ENCODE measurements at regions not wholly inside any gene's neighbourhood (a gene's known extent, or its start where the extent isn't known, plus 50 kb on each side); places are given as distances from the start of the nearest gene placed in this dataset.
"Not testable (repeated sequence)": the region's sequence is repeated elsewhere in the genome, so short reads cannot be mapped to it uniquely, and the experiment has no call there.

- intact Hi-C loops (cut with micrococcal nuclease), result no loop called here
- no peaks in the 10 kb centered on the region for H3K27me3 ChIP-seq (ENCODE audit: control insufficient read depth in 2 of 2, insufficient read depth in 2 of 2, low read length in 2 of 2)
- 97% methylated on average over 10 of the region's 11 CpGs for WGBS (ENCODE audit: insufficient coverage)
- no peak overlapping the region for H2AFZ ChIP-seq (ENCODE audit: insufficient read depth, low read depth, low read length, poor library complexity, severe bottlenecking)
- peak overlapping the region in 2 of 7 donors; percentile 30 to 55 for H3K27ac Mint-ChIP-seq
- no peaks in the 10 kb centered on the region for H3K79me2 ChIP-seq (ENCODE audit: insufficient read depth, low read length)
- no peaks in the 10 kb centered on the region for H4K20me1 ChIP-seq (ENCODE audit: insufficient read depth, low read length)
- no peak overlapping the region for H3K9ac ChIP-seq (ENCODE audit: insufficient read depth, low read length, poor library complexity, severe bottlenecking)
- H3K4me3 ChIP-seq (replicated peaks in 1 of 3; ENCODE audit: low read depth in 2 of 3, low read length in 3 of 3), result no peak overlapping the region
- peaks cover 25% of the 10 kb centered on the region for H3K4me1 Mint-ChIP-seq
- no peaks in the 10 kb centered on the region for H3K36me3 Mint-ChIP-seq
- no peaks in the 10 kb centered on the region for H3K9me3 Mint-ChIP-seq
- H3K36me3 ChIP-seq (replicated peaks in 1 of 2; ENCODE audit: control insufficient read depth in 1 of 2, insufficient read depth in 2 of 2, low read length in 2 of 2), result no peaks in the 10 kb centered on the region
- H3K9me3 ChIP-seq (replicated peaks in 1 of 2; ENCODE audit: control insufficient read depth in 1 of 2, insufficient read depth in 1 of 2, low read length in 2 of 2), result no peaks in the 10 kb centered on the region
- no peak overlapping the region for H3K27ac ChIP-seq (ENCODE audit: low read depth in 1 of 2, low read length in 2 of 2)
- H3K4me3 Mint-ChIP-seq, result no peak overlapping the region
- no peak for TF ChIP-seq CTCF (IDR thresholded peaks at IDR 0.05)
- peaks cover 21 to 23% of the 10 kb centered on the region in 2 donors for H3K4me1 ChIP-seq (ENCODE audit: control insufficient read depth in 1 of 2, insufficient read depth in 2 of 2, low read length in 2 of 2)
- no peak overlapping the region for H3K4me2 ChIP-seq (replicated peaks; ENCODE audit: extremely low read depth, low read length, poor library complexity, severe bottlenecking)
- peaks cover 0 to 5% (median 3%) of the 10 kb centered on the region in 3 donors for H3K27me3 Mint-ChIP-seq (ENCODE audit: low read depth in 3 of 3)
- no peak for DNase-seq
Measured at GRCh38 chr10:30704026-30704600, 74.6 kb upstream of the LYZL2 start.

- intact Hi-C loops (cut with micrococcal nuclease); H3K27ac Mint-ChIP-seq; H3K9me3 ChIP-seq (replicated peaks in 1 of 2; ENCODE audit: control insufficient read depth in 1 of 2, insufficient read depth in 1 of 2, low read length in 2 of 2); H4K20me1 ChIP-seq (ENCODE audit: insufficient read depth, low read length); H3K4me3 Mint-ChIP-seq; H3K36me3 ChIP-seq (replicated peaks in 1 of 2; ENCODE audit: control insufficient read depth in 1 of 2, insufficient read depth in 2 of 2, low read length in 2 of 2); H2AFZ ChIP-seq (ENCODE audit: insufficient read depth, low read depth, low read length, poor library complexity, severe bottlenecking); DNase-seq; H3K9ac ChIP-seq (ENCODE audit: insufficient read depth, low read length, poor library complexity, severe bottlenecking); H3K27ac ChIP-seq (ENCODE audit: low read depth in 1 of 2, low read length in 2 of 2); H3K4me2 ChIP-seq (replicated peaks; ENCODE audit: extremely low read depth, low read length, poor library complexity, severe bottlenecking); H3K27me3 Mint-ChIP-seq (ENCODE audit: low read depth in 3 of 3); H3K9me3 Mint-ChIP-seq; H3K4me3 ChIP-seq (replicated peaks in 1 of 3; ENCODE audit: low read depth in 2 of 3, low read length in 3 of 3); H3K79me2 ChIP-seq (ENCODE audit: insufficient read depth, low read length); H3K36me3 Mint-ChIP-seq; H3K27me3 ChIP-seq (ENCODE audit: control insufficient read depth in 2 of 2, insufficient read depth in 2 of 2, low read length in 2 of 2): not testable (repeated sequence)
- peaks cover 21 to 23% of the 10 kb centered on the region in 2 donors for H3K4me1 ChIP-seq (ENCODE audit: control insufficient read depth in 1 of 2, insufficient read depth in 2 of 2, low read length in 2 of 2)
- peaks cover 25% of the 10 kb centered on the region for H3K4me1 Mint-ChIP-seq
- 98% methylated on average over 6 of the region's 7 CpGs for WGBS (ENCODE audit: insufficient coverage)
Measured at GRCh38 chr10:30703446-30703845, 73.9 kb upstream of the LYZL2 start.

All from CD14-positive monocyte (primary cell).